Fibroblast of skin of left biceps (primary cell): ENCODE measurements at regions not wholly inside any gene's neighbourhood (a gene's known extent, or its start where the extent isn't known, plus 50 kb on each side); places are given as distances from the start of the nearest gene placed in this dataset.
A peak's percentile ranks its signal among the peaks of the same experiment; 100 is the strongest.

Source experiments
- DNase-seq, 2 experiments: peaks; one replicate each; pipeline ENCODE4 v3.0.0-alpha.2; 2013; ENCODE audit warnings: low read depth in 2 of 2

DNA sequence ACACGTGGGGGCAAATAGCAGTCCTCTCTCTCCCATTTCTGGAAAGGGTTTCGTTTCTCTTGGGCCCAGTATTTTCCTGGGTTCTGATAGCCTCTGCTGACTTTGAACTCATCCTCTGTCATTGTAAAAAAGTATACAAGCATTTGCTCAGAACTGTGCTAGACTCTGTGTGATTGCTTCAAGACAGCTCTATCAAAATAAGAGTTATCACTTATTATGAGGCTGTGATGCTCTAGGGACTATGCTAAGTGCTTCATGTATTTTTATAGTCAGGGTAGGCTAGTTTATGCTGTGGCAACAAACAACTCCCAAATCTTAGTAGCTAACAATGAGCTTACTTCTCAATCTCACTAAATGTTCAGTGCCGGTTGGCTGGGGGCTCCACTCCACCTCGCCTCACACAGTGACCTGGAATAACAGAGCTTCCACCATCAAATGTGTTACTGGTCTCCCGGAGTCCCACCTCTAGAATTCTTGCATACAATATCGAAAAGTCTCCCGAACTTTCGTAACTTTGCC is 110.8 kb upstream of the CDC42EP3 start:
- no peak for DNase-seq

GRCh38 chr2:37782721-37783371 is 111.4 kb upstream of the CDC42EP3 start:
- DNase-seq: no peak

DNA sequence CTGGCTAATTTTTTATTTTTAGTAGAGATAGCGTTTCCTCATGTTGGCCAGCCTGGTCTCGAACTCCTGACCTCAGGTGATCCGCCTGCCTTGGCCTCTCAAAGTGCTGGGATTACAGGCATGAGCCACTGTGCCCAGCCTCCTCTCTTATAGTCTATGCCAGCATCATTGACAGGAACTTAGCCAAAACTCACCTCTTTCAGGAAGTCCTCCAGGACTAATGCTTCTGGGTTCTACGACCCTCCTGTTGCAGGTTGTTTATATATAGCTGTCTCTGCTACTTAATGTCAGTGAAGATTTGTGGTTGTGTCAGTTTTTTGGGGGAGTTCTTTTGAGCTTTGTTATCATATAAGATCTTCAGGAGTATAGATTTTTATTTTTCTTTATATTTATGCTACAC is 112.1 kb upstream of the CDC42EP3 start:
- no peak for DNase-seq

DNA sequence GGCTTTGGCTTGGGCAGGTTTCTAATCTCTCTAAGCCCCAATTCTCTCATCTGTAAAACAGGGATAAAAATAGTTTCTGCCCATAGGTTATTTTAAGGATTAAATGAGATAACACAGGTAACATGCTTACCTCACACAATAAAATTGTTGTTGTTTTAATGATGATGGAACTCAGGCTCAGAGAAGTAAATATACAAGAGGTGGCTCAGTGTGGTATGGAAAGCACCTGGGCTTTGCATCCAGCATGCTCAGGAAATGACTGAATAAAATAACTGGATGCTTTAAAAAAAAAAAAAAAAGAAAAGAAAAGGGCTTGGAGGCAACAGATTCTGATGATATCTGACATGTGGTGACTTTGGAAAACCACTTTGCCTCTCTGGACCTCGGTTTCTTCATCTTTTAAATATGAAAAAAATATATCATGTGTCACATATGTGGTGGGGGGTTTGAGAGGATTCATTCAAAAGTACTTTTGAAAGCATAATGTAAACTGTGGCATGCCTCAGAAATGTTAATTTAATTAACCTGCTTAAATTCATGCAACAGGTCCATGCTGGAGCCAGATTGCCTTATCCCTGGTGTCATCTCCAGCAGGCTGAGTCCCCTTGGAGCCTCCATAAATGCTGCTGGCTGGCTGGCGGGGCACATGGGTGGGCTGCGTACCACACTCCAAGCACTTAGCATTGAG is 112.8 kb upstream of the CDC42EP3 start:
- no peak for DNase-seq

GRCh38 chr2:37784759-37785149 is 113.3 kb upstream of the CDC42EP3 start:
- no peak for DNase-seq

DNA sequence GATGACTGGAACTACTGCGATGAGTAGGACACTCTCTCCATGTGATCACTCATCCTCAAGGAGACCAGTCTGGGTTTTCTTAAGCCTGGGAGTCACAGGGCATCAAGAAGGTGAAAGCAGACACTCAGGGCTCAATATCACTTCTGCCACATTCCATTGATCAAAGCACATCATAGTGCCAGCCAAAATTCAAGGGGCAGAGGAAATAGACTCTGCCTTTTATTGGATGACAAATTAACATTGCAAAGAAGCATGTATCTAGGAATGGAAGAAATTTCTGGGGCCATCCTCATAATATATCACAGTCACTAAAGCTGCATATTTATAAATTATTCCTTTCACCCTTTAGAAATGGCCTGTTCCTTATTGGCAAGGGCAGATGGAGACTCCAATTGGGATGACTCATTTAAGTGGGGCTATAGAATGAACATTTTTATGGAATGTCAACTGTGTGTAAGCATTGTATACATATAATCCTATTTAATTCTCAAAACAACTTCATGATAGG is 114.8 kb upstream of the CDC42EP3 start:
- no peak for DNase-seq

GRCh38 chr2:37786854-37787253 is 115.4 kb upstream of the CDC42EP3 start:
- no peak for DNase-seq

- no peak for DNase-seq
Observed at GRCh38 chr2:37788602-37789209, 117.3 kb upstream of the CDC42EP3 start.

GRCh38 chr2:37790019-37790418 is 118.6 kb upstream of the CDC42EP3 start:
- DNase-seq: peak in 1 of 2 experiments; percentile 69

DNA sequence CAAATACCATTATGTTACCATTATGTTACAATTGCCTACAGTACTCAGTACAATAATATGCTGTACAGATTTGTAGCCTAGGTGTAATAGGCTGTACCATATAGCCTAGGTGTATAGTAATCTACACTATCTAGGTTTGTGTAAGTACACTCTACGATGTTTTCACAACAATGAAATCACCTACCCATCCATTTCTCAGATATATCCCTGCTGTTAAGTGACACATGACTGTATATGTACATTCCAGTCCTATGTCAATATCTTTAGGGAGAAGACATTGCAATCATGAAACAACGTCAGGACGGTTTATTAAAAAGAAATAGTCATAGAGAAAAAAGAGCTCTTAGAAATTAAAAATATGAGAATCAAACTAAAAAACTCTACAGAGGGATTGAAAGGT is 119.0 kb upstream of the CDC42EP3 start:
- DNase-seq: no peak

GRCh38 chr2:37792366-37792765 is 120.9 kb upstream of the CDC42EP3 start:
- DNase-seq: no peak

DNA sequence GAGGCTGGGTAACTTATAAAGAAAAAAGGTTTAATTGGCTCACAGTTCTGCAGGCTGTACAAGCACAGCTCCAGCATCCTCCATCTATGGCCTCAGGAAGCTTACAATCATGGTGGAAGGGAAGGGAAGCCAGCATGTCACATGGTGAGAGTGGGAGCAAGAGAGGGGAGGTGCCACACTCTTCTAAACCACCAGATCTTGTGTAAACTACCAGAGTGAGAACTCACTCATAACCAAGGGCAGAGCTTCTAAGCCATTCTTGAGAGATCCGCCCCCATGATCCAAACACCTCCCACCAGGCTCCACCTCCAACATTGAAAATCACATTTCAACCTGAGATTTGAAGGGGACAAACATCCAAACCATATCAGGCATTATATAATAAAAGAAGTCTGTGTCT is 121.6 kb upstream of the CDC42EP3 start:
- no peak for DNase-seq

DNA sequence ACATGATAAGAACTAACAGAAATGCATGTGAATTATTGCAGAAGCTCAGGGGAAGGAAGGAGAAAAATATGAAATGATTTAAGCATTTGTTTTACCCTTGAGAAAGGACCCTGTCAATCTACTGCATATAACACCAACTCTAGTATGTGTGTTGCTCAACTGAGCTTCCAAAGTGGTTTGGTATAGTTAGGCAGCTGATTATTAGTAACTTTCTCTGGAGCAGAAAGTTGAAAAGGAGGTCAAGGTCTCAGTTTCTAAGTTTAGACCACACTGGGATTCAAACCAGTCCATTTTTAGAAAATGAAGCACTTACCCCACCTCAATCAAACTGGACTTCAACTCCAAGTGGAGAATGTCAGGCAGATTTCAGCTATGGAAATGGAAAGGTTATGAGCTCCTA is 123.3 kb upstream of the CDC42EP3 start:
- no peak for DNase-seq

GRCh38 chr2:37795456-37795855 is 124.0 kb upstream of the CDC42EP3 start:
- DNase-seq: no peak

DNA sequence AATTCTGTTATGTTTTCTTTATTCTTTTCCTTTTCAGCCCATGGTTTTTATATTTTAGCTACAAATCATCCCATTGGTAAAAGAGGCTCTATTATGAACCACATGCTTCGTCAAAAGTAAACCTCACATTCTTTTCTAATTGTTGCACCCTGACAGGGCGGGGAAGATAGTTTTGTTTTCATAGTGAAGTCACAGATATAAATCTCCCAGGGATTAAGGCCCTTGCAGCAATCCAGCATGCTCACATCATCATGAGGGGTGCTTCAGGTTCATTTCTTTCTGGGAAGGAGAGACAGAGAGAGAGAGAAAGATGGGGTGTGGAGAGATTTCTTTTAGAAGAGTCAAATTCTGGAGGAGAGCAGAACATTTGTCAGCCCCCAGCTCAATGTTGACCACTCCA is 124.5 kb upstream of the CDC42EP3 start:
- DNase-seq: peak; percentile 79 to 83

DNA sequence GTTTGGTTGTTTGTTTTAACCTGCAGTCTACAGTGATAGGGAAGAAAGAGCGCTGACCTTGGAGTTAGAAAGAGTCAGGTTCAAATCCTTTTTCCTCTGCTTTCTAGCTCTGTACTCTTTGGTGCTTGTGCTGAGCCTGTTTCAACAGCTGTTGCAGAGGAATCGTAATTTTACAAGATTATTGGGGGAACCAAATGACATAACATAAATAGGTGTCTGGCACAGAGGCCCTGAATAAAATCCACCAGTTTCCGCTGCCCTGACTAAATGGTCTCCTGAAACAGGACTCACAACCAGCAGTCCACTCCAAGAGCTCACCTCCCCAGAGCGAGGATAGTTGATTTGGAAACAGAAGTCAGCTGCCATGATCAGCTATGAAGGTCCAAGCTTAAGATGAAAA is 125.0 kb upstream of the CDC42EP3 start:
- no peak for DNase-seq

GRCh38 chr2:37797081-37797480 is 125.6 kb upstream of the CDC42EP3 start:
- DNase-seq: peak in 1 of 2 experiments; percentile 34

DNA sequence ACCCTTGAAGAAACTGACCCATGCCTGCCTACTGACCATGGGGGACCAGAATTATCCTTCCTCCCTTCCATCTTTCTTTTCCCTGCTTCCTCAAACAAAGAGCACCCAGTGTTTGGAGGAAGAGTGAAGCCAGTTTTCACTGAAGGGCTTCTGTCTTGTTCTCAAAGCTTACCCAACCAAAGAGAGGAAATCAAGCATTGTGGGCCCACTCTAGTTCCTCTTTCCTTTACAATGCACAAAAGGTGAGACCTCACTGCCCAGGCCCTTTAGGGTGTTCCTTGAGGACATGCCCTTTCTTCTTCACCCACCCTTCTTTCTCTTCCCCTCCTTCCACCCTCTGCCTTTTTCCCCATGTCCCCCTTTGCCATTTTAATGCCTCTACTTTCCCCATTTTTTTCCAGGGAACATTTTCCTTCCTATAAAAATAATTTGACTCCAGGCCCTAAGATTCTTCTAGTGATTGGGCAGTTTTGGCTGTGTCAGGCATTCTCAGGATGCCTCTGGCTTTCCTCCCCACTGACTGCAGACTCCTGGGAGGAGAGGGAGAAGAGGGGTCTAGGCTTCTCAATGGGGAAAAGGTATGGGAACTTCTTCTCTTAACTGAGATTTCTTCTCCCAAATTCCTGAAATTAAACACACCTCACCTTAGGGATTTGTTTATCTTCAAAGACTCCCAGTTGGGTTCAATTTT is 126.6 kb upstream of the RMDN2 start:
- DNase-seq: no peak

GRCh38 chr2:37800176-37800858 is 124.8 kb upstream of the RMDN2 start:
- no peak for DNase-seq

- no peak for DNase-seq
Observed at GRCh38 chr2:37802211-37802752, 122.8 kb upstream of the RMDN2 start.

DNA sequence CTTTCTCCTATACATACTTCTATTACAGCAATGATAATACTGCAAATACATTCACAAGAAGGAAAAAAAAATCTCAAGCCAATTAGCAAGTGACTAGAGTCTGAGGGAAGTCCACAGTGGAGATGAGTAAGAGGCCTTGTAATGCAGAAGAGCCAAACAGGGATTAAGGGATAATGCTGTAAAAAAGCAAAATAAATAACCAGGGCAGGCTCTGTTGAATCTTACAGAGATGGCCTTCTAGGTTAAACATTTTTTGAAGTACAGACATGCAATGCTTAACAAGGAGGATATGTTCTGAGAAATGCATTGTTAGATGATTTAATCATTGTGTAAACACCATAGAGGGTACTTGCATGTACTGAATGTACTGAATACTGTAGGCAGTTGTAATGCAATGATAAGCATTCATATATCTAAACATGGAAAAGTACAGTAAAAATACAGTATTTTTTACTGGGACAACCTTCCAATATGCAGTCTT is 122.1 kb upstream of the RMDN2 start:
- DNase-seq: peak; percentile 93 to 95
